ENCODE measurements at regions not wholly inside any gene's neighbourhood (a gene's known extent, or its start where the extent isn't known, plus 50 kb on each side); places are given as distances from the start of the nearest gene placed in this dataset.

DNA sequence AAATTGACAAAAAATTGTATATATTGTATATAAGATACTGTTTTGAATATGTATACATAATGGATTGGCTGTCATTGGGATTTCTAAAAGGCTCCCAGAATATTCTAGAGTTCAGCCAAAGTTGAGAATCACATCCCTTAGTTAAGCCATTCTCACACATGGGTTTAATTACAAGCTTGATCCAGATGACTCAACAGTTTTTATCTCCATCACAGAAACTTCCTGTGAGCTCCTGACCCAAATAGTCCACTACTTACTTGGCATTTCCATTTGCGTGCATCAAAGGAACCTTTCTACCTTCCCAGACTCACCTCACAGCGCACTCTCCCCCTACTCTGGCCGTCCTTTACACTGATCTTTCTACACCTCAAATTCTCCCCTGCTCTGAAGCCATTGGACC, 184.8 kb upstream of the ARHGAP20 start:
- Histone ChIP-seq H3K4me3 (ENCODE audit: low read depth, low read length) (no peak overlapping the region), H3K4me1 (ENCODE audit: control insufficient read depth, insufficient read depth, low read length) (no peaks in the 10 kb centered on the region), H3K9me3 (ENCODE audit: control insufficient read depth, insufficient read depth, low read depth, low read length) (no peaks in the 10 kb centered on the region), H3K36me3 (ENCODE audit: control insufficient read depth in 2 of 2, insufficient read depth in 1 of 2, low read length in 2 of 2) (no peaks in the 10 kb centered on the region), H3K27ac (ENCODE audit: extremely low read depth, low read depth, low read length) (no peak overlapping the region)
- ChIA-PET POLR2A (no interaction called here), CTCF (no interaction called here)
- TF ChIP-seq, protein P1, sequence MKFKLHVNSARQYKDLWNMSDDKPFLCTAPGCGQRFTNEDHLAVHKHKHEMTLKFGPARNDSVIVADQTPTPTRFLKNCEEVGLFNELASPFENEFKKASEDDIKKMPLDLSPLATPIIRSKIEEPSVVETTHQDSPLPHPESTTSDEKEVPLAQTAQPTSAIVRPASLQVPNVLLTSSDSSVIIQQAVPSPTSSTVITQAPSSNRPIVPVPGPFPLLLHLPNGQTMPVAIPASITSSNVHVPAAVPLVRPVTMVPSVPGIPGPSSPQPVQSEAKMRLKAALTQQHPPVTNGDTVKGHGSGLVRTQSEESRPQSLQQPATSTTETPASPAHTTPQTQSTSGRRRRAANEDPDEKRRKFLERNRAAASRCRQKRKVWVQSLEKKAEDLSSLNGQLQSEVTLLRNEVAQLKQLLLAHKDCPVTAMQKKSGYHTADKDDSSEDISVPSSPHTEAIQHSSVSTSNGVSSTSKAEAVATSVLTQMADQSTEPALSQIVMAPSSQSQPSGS (tag by site-specific recombination; IDR thresholded peaks at IDR 0.05; ENCODE audit: low read depth): no peak
- no peak for TF ChIP-seq ZNF670 (tag by site-specific recombination; IDR thresholded peaks at IDR 0.05; ENCODE audit: low read depth)
- no peak for TF ChIP-seq ZSCAN16 (tag by site-specific recombination; IDR thresholded peaks at IDR 0.05)
- TF ChIP-seq, protein P2, sequence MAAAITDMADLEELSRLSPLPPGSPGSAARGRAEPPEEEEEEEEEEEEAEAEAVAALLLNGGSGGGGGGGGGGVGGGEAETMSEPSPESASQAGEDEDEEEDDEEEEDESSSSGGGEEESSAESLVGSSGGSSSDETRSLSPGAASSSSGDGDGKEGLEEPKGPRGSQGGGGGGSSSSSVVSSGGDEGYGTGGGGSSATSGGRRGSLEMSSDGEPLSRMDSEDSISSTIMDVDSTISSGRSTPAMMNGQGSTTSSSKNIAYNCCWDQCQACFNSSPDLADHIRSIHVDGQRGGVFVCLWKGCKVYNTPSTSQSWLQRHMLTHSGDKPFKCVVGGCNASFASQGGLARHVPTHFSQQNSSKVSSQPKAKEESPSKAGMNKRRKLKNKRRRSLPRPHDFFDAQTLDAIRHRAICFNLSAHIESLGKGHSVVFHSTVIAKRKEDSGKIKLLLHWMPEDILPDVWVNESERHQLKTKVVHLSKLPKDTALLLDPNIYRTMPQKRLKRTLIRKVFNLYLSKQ (tag by site-specific recombination; IDR thresholded peaks at IDR 0.05; ENCODE audit: borderline replicate concordance): no peak
- TF ChIP-seq ZNF544 (tag by site-specific recombination; IDR thresholded peaks at IDR 0.05): no peak
- no peak for TF ChIP-seq ZNF157 (tag by site-specific recombination; IDR thresholded peaks at IDR 0.05)
- TF ChIP-seq, protein P3, sequence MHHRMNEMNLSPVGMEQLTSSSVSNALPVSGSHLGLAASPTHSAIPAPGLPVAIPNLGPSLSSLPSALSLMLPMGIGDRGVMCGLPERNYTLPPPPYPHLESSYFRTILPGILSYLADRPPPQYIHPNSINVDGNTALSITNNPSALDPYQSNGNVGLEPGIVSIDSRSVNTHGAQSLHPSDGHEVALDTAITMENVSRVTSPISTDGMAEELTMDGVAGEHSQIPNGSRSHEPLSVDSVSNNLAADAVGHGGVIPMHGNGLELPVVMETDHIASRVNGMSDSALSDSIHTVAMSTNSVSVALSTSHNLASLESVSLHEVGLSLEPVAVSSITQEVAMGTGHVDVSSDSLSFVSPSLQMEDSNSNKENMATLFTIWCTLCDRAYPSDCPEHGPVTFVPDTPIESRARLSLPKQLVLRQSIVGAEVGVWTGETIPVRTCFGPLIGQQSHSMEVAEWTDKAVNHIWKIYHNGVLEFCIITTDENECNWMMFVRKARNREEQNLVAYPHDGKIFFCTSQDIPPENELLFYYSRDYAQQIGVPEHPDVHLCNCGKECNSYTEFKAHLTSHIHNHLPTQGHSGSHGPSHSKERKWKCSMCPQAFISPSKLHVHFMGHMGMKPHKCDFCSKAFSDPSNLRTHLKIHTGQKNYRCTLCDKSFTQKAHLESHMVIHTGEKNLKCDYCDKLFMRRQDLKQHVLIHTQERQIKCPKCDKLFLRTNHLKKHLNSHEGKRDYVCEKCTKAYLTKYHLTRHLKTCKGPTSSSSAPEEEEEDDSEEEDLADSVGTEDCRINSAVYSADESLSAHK (tag by site-specific recombination; IDR thresholded peaks at IDR 0.05): no peak
- no peak for TF ChIP-seq ZNF664 (tag by site-specific recombination; IDR thresholded peaks at IDR 0.05)
- no peak for TF ChIP-seq ZNF239 (tag by site-specific recombination; IDR thresholded peaks at IDR 0.05)
- no peak for TF ChIP-seq SP3 (tag by site-specific recombination; IDR thresholded peaks at IDR 0.05)
- TF ChIP-seq, protein P4, sequence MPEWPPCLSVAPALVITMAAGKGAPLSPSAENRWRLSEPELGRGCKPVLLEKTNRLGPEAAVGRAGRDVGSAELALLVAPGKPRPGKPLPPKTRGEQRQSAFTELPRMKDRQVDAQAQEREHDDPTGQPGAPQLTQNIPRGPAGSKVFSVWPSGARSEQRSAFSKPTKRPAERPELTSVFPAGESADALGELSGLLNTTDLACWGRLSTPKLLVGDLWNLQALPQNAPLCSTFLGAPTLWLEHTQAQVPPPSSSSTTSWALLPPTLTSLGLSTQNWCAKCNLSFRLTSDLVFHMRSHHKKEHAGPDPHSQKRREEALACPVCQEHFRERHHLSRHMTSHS (tag by site-specific recombination; IDR thresholded peaks at IDR 0.05): no peak

DNA sequence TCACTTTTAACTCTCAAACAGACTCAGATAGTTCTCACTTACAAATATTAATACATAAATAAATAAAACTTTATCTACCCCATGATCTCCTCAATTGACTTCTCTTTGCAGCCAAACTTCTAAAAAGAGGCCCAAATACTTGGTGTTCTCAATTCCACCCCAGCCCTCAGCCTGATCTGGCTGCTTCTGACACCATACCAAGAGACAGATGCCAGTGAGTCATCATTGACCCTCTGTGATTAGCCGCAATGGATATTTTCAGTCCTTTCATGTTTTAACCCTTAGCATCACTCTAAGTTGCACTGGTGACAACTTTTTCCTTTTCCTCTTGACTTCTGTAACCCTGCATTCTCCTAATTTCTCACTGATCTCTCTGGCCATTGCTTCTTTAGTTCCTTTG, 184.1 kb upstream of the ARHGAP20 start:
- CTCF ChIA-PET: no interaction called here

More for the DNA sequence above, 184.1 kb upstream of the ARHGAP20 start:
- TF ChIP-seq ZNF677 (tag by site-specific recombination; IDR thresholded peaks at IDR 0.05): no peak
- no peak for TF ChIP-seq KLF7 (tag by site-specific recombination; IDR thresholded peaks at IDR 0.05; ENCODE audit: borderline replicate concordance)
- TF ChIP-seq ZNF174 (tag by site-specific recombination; IDR thresholded peaks at IDR 0.05): no peak
- TF ChIP-seq ZNF37A (tag by site-specific recombination; IDR thresholded peaks at IDR 0.05): no peak
- no peak for TF ChIP-seq ZNF501 (tag by site-specific recombination; IDR thresholded peaks at IDR 0.05)
- no peak for TF ChIP-seq ZSCAN30 (tag by site-specific recombination; IDR thresholded peaks at IDR 0.05)
- TF ChIP-seq SCRT2 (tag by site-specific recombination; IDR thresholded peaks at IDR 0.05): no peak
- no peak for TF ChIP-seq ZNF112 (tag by site-specific recombination; IDR thresholded peaks at IDR 0.05)
- TF ChIP-seq ZNF140 (tag by site-specific recombination; IDR thresholded peaks at IDR 0.05): no peak
- TF ChIP-seq, protein P5, sequence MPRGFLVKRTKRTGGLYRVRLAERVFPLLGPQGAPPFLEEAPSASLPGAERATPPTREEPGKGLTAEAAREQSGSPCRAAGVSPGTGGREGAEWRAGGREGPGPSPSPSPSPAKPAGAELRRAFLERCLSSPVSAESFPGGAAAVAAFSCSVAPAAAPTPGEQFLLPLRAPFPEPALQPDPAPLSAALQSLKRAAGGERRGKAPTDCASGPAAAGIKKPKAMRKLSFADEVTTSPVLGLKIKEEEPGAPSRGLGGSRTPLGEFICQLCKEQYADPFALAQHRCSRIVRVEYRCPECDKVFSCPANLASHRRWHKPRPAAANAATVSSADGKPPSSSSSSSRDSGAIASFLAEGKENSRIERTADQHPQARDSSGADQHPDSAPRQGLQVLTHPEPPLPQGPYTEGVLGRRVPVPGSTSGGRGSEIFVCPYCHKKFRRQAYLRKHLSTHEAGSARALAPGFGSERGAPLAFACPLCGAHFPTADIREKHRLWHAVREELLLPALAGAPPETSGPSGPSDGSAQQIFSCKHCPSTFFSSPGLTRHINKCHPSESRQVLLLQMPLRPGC (tag by site-specific recombination; IDR thresholded peaks at IDR 0.05): no peak
- no peak for TF ChIP-seq ZNF354C (tag by site-specific recombination; IDR thresholded peaks at IDR 0.05; ENCODE audit: borderline replicate concordance, low read depth)
- TF ChIP-seq, protein P6, sequence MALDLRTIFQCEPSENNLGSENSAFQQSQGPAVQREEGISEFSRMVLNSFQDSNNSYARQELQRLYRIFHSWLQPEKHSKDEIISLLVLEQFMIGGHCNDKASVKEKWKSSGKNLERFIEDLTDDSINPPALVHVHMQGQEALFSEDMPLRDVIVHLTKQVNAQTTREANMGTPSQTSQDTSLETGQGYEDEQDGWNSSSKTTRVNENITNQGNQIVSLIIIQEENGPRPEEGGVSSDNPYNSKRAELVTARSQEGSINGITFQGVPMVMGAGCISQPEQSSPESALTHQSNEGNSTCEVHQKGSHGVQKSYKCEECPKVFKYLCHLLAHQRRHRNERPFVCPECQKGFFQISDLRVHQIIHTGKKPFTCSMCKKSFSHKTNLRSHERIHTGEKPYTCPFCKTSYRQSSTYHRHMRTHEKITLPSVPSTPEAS (tag by site-specific recombination; IDR thresholded peaks at IDR 0.05): no peak
- TF ChIP-seq ZSCAN23 (tag by site-specific recombination; IDR thresholded peaks at IDR 0.05): no peak
- TF ChIP-seq ZNF302 (tag by site-specific recombination; IDR thresholded peaks at IDR 0.05; ENCODE audit: low read depth): no peak
- H3K9me3 ChIP-seq (ENCODE audit: control insufficient read depth, insufficient read depth, low read depth, low read length): no peaks in the 10 kb centered on the region
- H3K4me3 ChIP-seq (ENCODE audit: low read depth, low read length): no peak overlapping the region
- no peak overlapping the region for H3K27ac ChIP-seq (ENCODE audit: extremely low read depth, low read depth, low read length)
- POLR2A ChIA-PET: no interaction called here
- no peaks in the 10 kb centered on the region for H3K36me3 ChIP-seq (ENCODE audit: control insufficient read depth in 2 of 2, insufficient read depth in 1 of 2, low read length in 2 of 2)
- no peaks in the 10 kb centered on the region for H3K4me1 ChIP-seq (ENCODE audit: control insufficient read depth, insufficient read depth, low read length)
